Iris pigment epithelial cell (primary cell): ENCODE measurements at regions not wholly inside any gene's neighbourhood (a gene's known extent, or its start where the extent isn't known, plus 50 kb on each side); places are given as distances from the start of the nearest gene placed in this dataset.
A peak's percentile ranks its signal among the peaks of the same experiment; 100 is the strongest.

Source experiments
- DNase-seq: peaks from one replicate; pipeline ENCODE4 v3.0.0-alpha.2; 2011; ENCODE audit warnings: low read depth

GRCh38 chr9:23444658-23445057 lies 381.4 kb downstream of the ELAVL2 start:
- DNase-seq, result no peak

GRCh38 chr9:23447166-23447565 lies 378.9 kb downstream of the ELAVL2 start:
- no peak for DNase-seq

GRCh38 chr9:23447944-23448343 lies 378.1 kb downstream of the ELAVL2 start:
- DNase-seq, result no peak

GRCh38 chr9:23451802-23452418 lies 374.1 kb downstream of the ELAVL2 start:
- DNase-seq, result no peak

GRCh38 chr9:23464275-23464674 lies 361.8 kb downstream of the ELAVL2 start:
- DNase-seq, result no peak

- DNase-seq, result no peak
Measured at GRCh38 chr9:23467276-23467675, 358.8 kb downstream of the ELAVL2 start.

GRCh38 chr9:23477908-23478307 lies 348.1 kb downstream of the ELAVL2 start:
- no peak for DNase-seq

GRCh38 chr9:23483566-23483965 lies 342.5 kb downstream of the ELAVL2 start:
- no peak for DNase-seq

- peak; percentile 37 for DNase-seq
Measured at GRCh38 chr9:23492126-23493002, 333.7 kb downstream of the ELAVL2 start.

GRCh38 chr9:23493219-23493618 lies 332.8 kb downstream of the ELAVL2 start:
- no peak for DNase-seq

GRCh38 chr9:23496489-23497136 lies 329.4 kb downstream of the ELAVL2 start:
- DNase-seq, result no peak

- no peak for DNase-seq
Measured at GRCh38 chr9:23497137-23497504, 328.9 kb downstream of the ELAVL2 start.

- no peak for DNase-seq
Measured at GRCh38 chr9:23502004-23502403, 324.0 kb downstream of the ELAVL2 start.

GRCh38 chr9:23522952-23523351 lies 303.1 kb downstream of the ELAVL2 start:
- no peak for DNase-seq

- DNase-seq, result no peak
Measured at GRCh38 chr9:23524607-23525155, 301.4 kb downstream of the ELAVL2 start.

- DNase-seq, result peak; percentile 8
Measured at GRCh38 chr9:23526806-23527205, 299.2 kb downstream of the ELAVL2 start.

GRCh38 chr9:23532282-23532681 lies 293.8 kb downstream of the ELAVL2 start:
- no peak for DNase-seq

GRCh38 chr9:23537192-23538066 lies 288.6 kb downstream of the ELAVL2 start:
- no peak for DNase-seq

GRCh38 chr9:23538067-23538402 lies 288.0 kb downstream of the ELAVL2 start:
- no peak for DNase-seq

- no peak for DNase-seq
Measured at GRCh38 chr9:23538461-23539003, 287.5 kb downstream of the ELAVL2 start.

- no peak for DNase-seq
Measured at GRCh38 chr9:23539311-23539710, 286.7 kb downstream of the ELAVL2 start.

GRCh38 chr9:23541976-23542375 lies 284.1 kb downstream of the ELAVL2 start:
- no peak for DNase-seq
